IPS-18a (cell line): ENCODE measurements at regions not wholly inside any gene's neighbourhood (a gene's known extent, or its start where the extent isn't known, plus 50 kb on each side); places are given as distances from the start of the nearest gene placed in this dataset.
"Not testable (repeated sequence)": the region's sequence is repeated elsewhere in the genome, so short reads cannot be mapped to it uniquely, and the experiment has no call there.

Source experiments
- H3K27ac ChIP-seq: one replicate; pipeline ENCODE4 v1.5.1; 2013; ENCODE audit warnings: low read length
- H3K27me3 ChIP-seq: one replicate; pipeline ENCODE4 v1.6.1; 2013; ENCODE audit warnings: mild to moderate bottlenecking, low read length; ENCODE audit not compliant: control insufficient read depth, insufficient read depth
- H3K36me3 ChIP-seq: one replicate; pipeline ENCODE4 v1.6.1; 2013; ENCODE audit warnings: low read depth, low read length; ENCODE audit not compliant: control insufficient read depth
- H3K4me1 ChIP-seq: one replicate; pipeline ENCODE4 v1.6.1; 2013; ENCODE audit warnings: low read depth, low read length; ENCODE audit not compliant: control insufficient read depth
- H3K4me3 ChIP-seq: one replicate; pipeline ENCODE4 v1.5.1; 2013; ENCODE audit warnings: low read length
- H3K9ac ChIP-seq: one replicate; pipeline ENCODE4 v1.6.1; 2013; ENCODE audit warnings: mild to moderate bottlenecking, low read length, moderate library complexity
- H3K9me3 ChIP-seq: one replicate; pipeline ENCODE4 v1.6.1; 2013; ENCODE audit warnings: low read depth, low read length; ENCODE audit not compliant: control insufficient read depth

- H3K9ac ChIP-seq: no peak overlapping the region
Measured at GRCh38 chr9:83133316-83133715, 70.4 kb upstream of the RASEF start.

DNA sequence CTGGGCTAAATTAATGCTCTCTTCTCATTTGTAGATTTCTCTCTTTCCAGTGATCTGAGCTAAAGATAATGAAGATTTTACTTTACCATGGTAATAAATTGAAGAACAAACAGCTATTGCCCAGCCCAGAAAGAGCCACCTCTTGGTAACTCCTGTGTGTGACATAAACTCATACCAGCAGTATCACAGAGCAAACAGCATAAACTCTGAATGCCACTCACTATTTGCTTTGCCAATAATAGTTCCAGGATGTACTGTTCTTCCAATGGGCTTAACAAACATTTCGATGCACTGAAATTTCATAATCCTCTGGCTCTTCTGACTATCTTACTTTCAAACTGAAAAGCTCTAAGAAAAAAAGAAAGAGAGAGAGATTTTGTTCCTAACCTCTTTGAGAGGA, 69.8 kb upstream of the RASEF start:
- H3K27ac ChIP-seq: no peak overlapping the region
- H3K9ac ChIP-seq: no peak overlapping the region
- no peak overlapping the region for H3K4me3 ChIP-seq
- H3K9me3 ChIP-seq: peaks cover 4% of the 10 kb centered on the region
- no peaks in the 10 kb centered on the region for H3K4me1 ChIP-seq
- H3K36me3 ChIP-seq: no peaks in the 10 kb centered on the region
- H3K27me3 ChIP-seq: no peaks in the 10 kb centered on the region

More at GRCh38 chr9:83133316-83133715, 70.4 kb upstream of the RASEF start:
- Histone ChIP-seq H3K4me3 (no peak overlapping the region), H3K27me3 (no peaks in the 10 kb centered on the region), H3K27ac (no peak overlapping the region), H3K36me3 (no peaks in the 10 kb centered on the region), H3K4me1 (no peaks in the 10 kb centered on the region), H3K9me3 (peaks cover under 1% of the 10 kb centered on the region)

- no peaks in the 10 kb centered on the region for H3K27me3 ChIP-seq
- H3K9me3 ChIP-seq: peaks cover 4% of the 10 kb centered on the region
- no peak overlapping the region for H3K4me3 ChIP-seq
- no peak overlapping the region for H3K27ac ChIP-seq
- no peak overlapping the region for H3K9ac ChIP-seq
- no peaks in the 10 kb centered on the region for H3K4me1 ChIP-seq
- H3K36me3 ChIP-seq: no peaks in the 10 kb centered on the region
Measured at GRCh38 chr9:83130541-83130940, 67.6 kb upstream of the RASEF start.

DNA sequence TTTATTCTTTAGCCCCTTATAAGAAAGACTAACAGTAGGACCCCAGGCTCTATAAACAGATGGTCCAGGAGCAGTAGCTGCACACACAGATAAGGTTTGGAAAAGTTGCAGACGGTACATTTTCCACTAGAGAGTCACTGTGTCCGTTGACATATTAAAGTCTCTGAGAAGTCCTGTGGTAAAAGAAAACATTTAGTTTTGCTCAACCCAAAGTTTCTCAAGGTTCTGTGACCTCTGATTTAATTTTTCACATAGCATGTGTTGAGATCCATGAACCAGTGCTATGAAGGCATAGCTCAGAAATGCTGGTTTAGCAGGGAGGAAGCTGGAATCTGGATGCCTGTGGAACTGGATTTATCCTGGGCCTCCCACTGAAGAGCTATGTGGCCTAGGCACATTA, 62.7 kb upstream of the RASEF start:
- no peaks in the 10 kb centered on the region for H3K36me3 ChIP-seq
- no peaks in the 10 kb centered on the region for H3K27me3 ChIP-seq
- H3K4me3 ChIP-seq: no peak overlapping the region
- H3K27ac ChIP-seq: no peak overlapping the region
- peaks cover 4% of the 10 kb centered on the region for H3K9me3 ChIP-seq
- no peak overlapping the region for H3K9ac ChIP-seq
- no peaks in the 10 kb centered on the region for H3K4me1 ChIP-seq

DNA sequence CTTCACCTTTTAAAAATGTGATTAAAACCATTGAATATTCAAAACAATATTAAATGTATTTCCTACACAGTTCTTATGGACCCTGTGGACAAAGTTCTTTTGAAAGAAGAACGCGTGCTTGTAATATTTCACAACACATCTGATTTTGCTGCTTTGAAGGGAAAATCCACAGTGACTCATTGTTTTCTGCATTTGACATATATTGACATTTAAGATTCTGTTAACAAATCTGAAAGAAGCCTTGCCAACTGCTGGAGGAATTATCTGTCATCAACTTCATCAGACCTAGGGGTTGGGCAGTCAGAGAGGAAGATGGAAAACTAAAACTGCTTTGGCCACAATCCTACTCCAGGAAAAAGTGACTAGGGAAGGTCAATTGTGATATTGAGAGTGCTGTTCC, 56.9 kb upstream of the RASEF start:
- Histone ChIP-seq H3K9ac (no peak overlapping the region), H3K27ac (no peak overlapping the region), H3K9me3 (peaks cover 4% of the 10 kb centered on the region), H3K4me1 (no peaks in the 10 kb centered on the region), H3K36me3 (no peaks in the 10 kb centered on the region), H3K4me3 (no peak overlapping the region), H3K27me3 (no peaks in the 10 kb centered on the region)

- no peaks in the 10 kb centered on the region for H3K36me3 ChIP-seq
- no peak overlapping the region for H3K9ac ChIP-seq
- peaks cover 17% of the 10 kb centered on the region for H3K9me3 ChIP-seq
- H3K4me1 ChIP-seq: no peaks in the 10 kb centered on the region
- H3K27me3 ChIP-seq: no peaks in the 10 kb centered on the region
- H3K4me3 ChIP-seq: no peak overlapping the region
- H3K27ac ChIP-seq: no peak overlapping the region
Measured at GRCh38 chr9:83116026-83116425, 53.1 kb upstream of the RASEF start.

- not testable (repeated sequence) for H3K4me3 ChIP-seq, H3K36me3 ChIP-seq, H3K9ac ChIP-seq, H3K27ac ChIP-seq, H3K4me1 ChIP-seq, H3K27me3 ChIP-seq
- peaks cover 17% of the 10 kb centered on the region for H3K9me3 ChIP-seq
Measured at GRCh38 chr9:83113445-83113844, 50.5 kb upstream of the RASEF start.
